Adrenal gland (tissue), 9 donors: ENCODE measurements at regions not wholly inside any gene's neighbourhood (a gene's known extent, or its start where the extent isn't known, plus 50 kb on each side); places are given as distances from the start of the nearest gene placed in this dataset.

Experiments
- DNase-seq, 7 donors: peaks; one replicate each; pipeline ENCODE4 v3.0.0-alpha.2; 2019 to 2020
- H3K27ac ChIP-seq, 5 donors: fragments of 200-600 bp; sonication (generic) in 4 of 5; 1 replicate in 3 of 5; 2 replicates in 2 of 5; pipeline versions ENCODE4 v1.5.1 to v1.8.0; 2016 to 2020; ENCODE audit warnings: mild to moderate bottlenecking in 1 of 5
- H3K27me3 ChIP-seq: fragments of 200-600 bp; 2 replicates; pipeline ENCODE4 v1.8.0; 2021
- H3K36me3 ChIP-seq, 2 donors: fragments of 200-600 bp; replicated peaks in 1 of 2; 1 replicate in 1 of 2; 2 replicates in 1 of 2; pipeline versions ENCODE4 v1.5.1 to v1.8.0; 2018 to 2022
- H3K4me1 ChIP-seq, 2 donors: fragments of 200-600 bp; replicated peaks in 1 of 2; 1 replicate in 1 of 2; 2 replicates in 1 of 2; pipeline versions ENCODE4 v1.5.1 to v1.8.0; 2018 to 2021
- H3K4me3 ChIP-seq, 4 donors: fragments of 200-600 bp; sonication (generic) in 3 of 4; one replicate each; pipeline ENCODE4 v1.5.1; 2016 to 2018
- H3K9me3 ChIP-seq, 3 donors: fragments of 200-600 bp; sonication (generic) in 1 of 3; replicated peaks in 1 of 3; 1 replicate in 2 of 3; 2 replicates in 1 of 3; pipeline versions ENCODE4 v1.5.1 to v1.8.0; 2016 to 2021
- CTCF ChIP-seq, 6 experiments: fragments of 450-650 bp in 4 of 6; fragments of 200-600 bp in 2 of 6; sonication (generic) in 1 of 6; IDR thresholded peaks; 1 replicate in 5 of 6; 2 replicates in 1 of 6; pipeline versions ENCODE4 v1.5.1 to v1.8.0; 2016 to 2021; ENCODE audit warnings: antibody characterized with exemption in 6 of 6, mild to moderate bottlenecking in 2 of 6, moderate library complexity in 1 of 6
- POLR2A ChIP-seq, 2 donors: fragments of 450-650 bp; IDR thresholded peaks; one replicate each; pipeline ENCODE4 v1.6.1; 2017; ENCODE audit warnings: antibody characterized with exemption in 2 of 2, mild to moderate bottlenecking in 2 of 2, moderate library complexity in 1 of 2
- WGBS, 4 donors: extraction: QIAGEN DNeasy Blood & Tissue Kit in 2 of 4; methylation state at CpG; one replicate each; pipeline versions ENCODE4 v1.1.5 to v1.1.7; 2013 to 2017; 5-methylcytosine and 5-hydroxymethylcytosine counted together
- intact Hi-C, 2 donors: fragments of 100-400 bp; cut with DNase I; formaldehyde crosslinking; loops; one replicate each; pipeline versions ENCODE4 v1.14.1 to v1.15.0; 2022 to 2023
- donor health status: healthy with polysubstance abuse.
- donor health status: Bipolar disorder and iron deficiency.
- donor health status: DM: yes; HTN: yes; CAD: no.
- donor health status: DM: no; HTN: no; CAD: no.
- donor health status: DM: no; HTN: no; CAD: no.

GRCh38 chr15:62909257-62909656, 133.3 kb upstream of the TPM1 start:
- Histone ChIP-seq H3K36me3 (no peaks in the 10 kb centered on the region), H3K4me1 (no peaks in the 10 kb centered on the region), H3K4me3 (no peak overlapping the region), H3K27me3 (no peaks in the 10 kb centered on the region), H3K9me3 (no peaks in the 10 kb centered on the region), H3K27ac (no peak overlapping the region)
- 67 to 84% (median 75%) methylated on average over 3 of the region's 3 CpGs for WGBS, 4 donors
- TF ChIP-seq POLR2A (IDR thresholded peaks at IDR 0.05) (no peak), CTCF (IDR thresholded peaks at IDR 0.05) (no peak)
- no peak for DNase-seq
- intact Hi-C loops = no loop called here

GRCh38 chr15:62912282-62912681, 130.3 kb upstream of the TPM1 start:
- Histone ChIP-seq H3K4me3 (no peak overlapping the region), H3K4me1 (no peaks in the 10 kb centered on the region), H3K36me3 (no peaks in the 10 kb centered on the region), H3K27me3 (no peaks in the 10 kb centered on the region), H3K27ac (no peak overlapping the region), H3K9me3 (no peaks in the 10 kb centered on the region)
- intact Hi-C loops = no loop called here
- TF ChIP-seq CTCF (IDR thresholded peaks at IDR 0.05) (no peak), POLR2A (IDR thresholded peaks at IDR 0.05) (no peak)
- DNase-seq = no peak
- 94 to 100% (median 96%) methylated on average over 3 of the region's 3 CpGs for WGBS, 4 donors

- Histone ChIP-seq H3K4me1 (no peaks in the 10 kb centered on the region), H3K27me3 (no peaks in the 10 kb centered on the region), H3K9me3 (no peaks in the 10 kb centered on the region), H3K4me3 (no peak overlapping the region), H3K36me3 (no peaks in the 10 kb centered on the region), H3K27ac (no peak overlapping the region)
- 69 to 82% (median 78%) methylated on average over 5 of the region's 5 CpGs for WGBS, 4 donors
- DNase-seq = no peak
- intact Hi-C loops = no loop called here
- TF ChIP-seq POLR2A (IDR thresholded peaks at IDR 0.05) (no peak), CTCF (IDR thresholded peaks at IDR 0.05) (no peak)
Measured at GRCh38 chr15:62912808-62913207, 129.7 kb upstream of the TPM1 start.

- no peak for TF ChIP-seq POLR2A (IDR thresholded peaks at IDR 0.05)
- Histone ChIP-seq H3K9me3 (no peaks in the 10 kb centered on the region), H3K27me3 (no peaks in the 10 kb centered on the region), H3K4me1 (no peaks in the 10 kb centered on the region), H3K27ac (no peak overlapping the region), H3K36me3 (no peaks in the 10 kb centered on the region), H3K4me3 (no peak overlapping the region)
- intact Hi-C loops = no loop called here
- WGBS, 4 donors = 62 to 84% (median 70%) methylated on average over 1 of the region's 1 CpG
- DNase-seq = no peak
Measured at GRCh38 chr15:62913246-62913645, 129.3 kb upstream of the TPM1 start.

- DNase-seq = no peak
- H3K9me3 ChIP-seq = no peaks in the 10 kb centered on the region
- TF ChIP-seq POLR2A (IDR thresholded peaks at IDR 0.05) (no peak), CTCF (IDR thresholded peaks at IDR 0.05) (no peak)
- 83 to 87% (median 85%) methylated on average over 7 of the region's 7 CpGs for WGBS, 4 donors
- intact Hi-C loops = no loop called here
- no peaks in the 10 kb centered on the region for H3K36me3 ChIP-seq
- no peak overlapping the region for H3K4me3 ChIP-seq
- H3K27ac ChIP-seq = no peak overlapping the region
- no peaks in the 10 kb centered on the region for H3K27me3 ChIP-seq
- no peaks in the 10 kb centered on the region for H3K4me1 ChIP-seq
Measured at GRCh38 chr15:62914461-62915079, 128.0 kb upstream of the TPM1 start.
